GM18909 (cell line): ENCODE measurements at regions not wholly inside any gene's neighbourhood (a gene's known extent, or its start where the extent isn't known, plus 50 kb on each side); places are given as distances from the start of the nearest gene placed in this dataset.

ENCODE experiments used
- ATAC-seq: cut with Tn5 transposase; IDR thresholded peaks from one replicate; pipeline ENCODE4 v1.9.1; 2021; ENCODE audit warnings: mild to moderate bottlenecking; ENCODE audit not compliant: unreplicated experiment, poor library complexity

- no peak for ATAC-seq
Observed at GRCh38 chrX:39895218-39896110, 202.3 kb downstream of the BCOR start.

- no peak for ATAC-seq
Observed at GRCh38 chrX:39896951-39897740, 200.6 kb downstream of the BCOR start.

- ATAC-seq, result no peak
Observed at GRCh38 chrX:39897741-39898097, 200.0 kb downstream of the BCOR start.

GRCh38 chrX:39898147-39898546 lies 199.6 kb downstream of the BCOR start:
- no peak for ATAC-seq

GRCh38 chrX:39899059-39899458 lies 198.7 kb downstream of the BCOR start:
- ATAC-seq, result no peak

GRCh38 chrX:39899856-39900776 lies 197.6 kb downstream of the BCOR start:
- ATAC-seq, result no peak

- ATAC-seq, result no peak
Observed at GRCh38 chrX:39900777-39901170, 197.0 kb downstream of the BCOR start.

GRCh38 chrX:39903343-39903742 lies 194.4 kb downstream of the BCOR start:
- no peak for ATAC-seq

GRCh38 chrX:39903937-39904336 lies 193.8 kb downstream of the BCOR start:
- no peak for ATAC-seq

- ATAC-seq, result no peak
Observed at GRCh38 chrX:39904816-39905537, 192.8 kb downstream of the BCOR start.

- ATAC-seq, result no peak
Observed at GRCh38 chrX:39905538-39905891, 192.2 kb downstream of the BCOR start.

- ATAC-seq, result no peak
Observed at GRCh38 chrX:39905946-39906345, 191.8 kb downstream of the BCOR start.

GRCh38 chrX:39907964-39908661 lies 189.6 kb downstream of the BCOR start:
- no peak for ATAC-seq

GRCh38 chrX:39909996-39910395 lies 187.8 kb downstream of the BCOR start:
- ATAC-seq, result no peak

GRCh38 chrX:39910651-39911050 lies 187.1 kb downstream of the BCOR start:
- ATAC-seq, result no peak

GRCh38 chrX:39911278-39911897 lies 186.4 kb downstream of the BCOR start:
- ATAC-seq, result no peak

- no peak for ATAC-seq
Observed at GRCh38 chrX:39912126-39912525, 185.6 kb downstream of the BCOR start.

GRCh38 chrX:39915081-39915480 lies 182.7 kb downstream of the BCOR start:
- ATAC-seq, result no peak

GRCh38 chrX:39915596-39915995 lies 182.2 kb downstream of the BCOR start:
- ATAC-seq, result no peak
